ENCODE measurements at regions not wholly inside any gene's neighbourhood (a gene's known extent, or its start where the extent isn't known, plus 50 kb on each side); places are given as distances from the start of the nearest gene placed in this dataset.

DNA sequence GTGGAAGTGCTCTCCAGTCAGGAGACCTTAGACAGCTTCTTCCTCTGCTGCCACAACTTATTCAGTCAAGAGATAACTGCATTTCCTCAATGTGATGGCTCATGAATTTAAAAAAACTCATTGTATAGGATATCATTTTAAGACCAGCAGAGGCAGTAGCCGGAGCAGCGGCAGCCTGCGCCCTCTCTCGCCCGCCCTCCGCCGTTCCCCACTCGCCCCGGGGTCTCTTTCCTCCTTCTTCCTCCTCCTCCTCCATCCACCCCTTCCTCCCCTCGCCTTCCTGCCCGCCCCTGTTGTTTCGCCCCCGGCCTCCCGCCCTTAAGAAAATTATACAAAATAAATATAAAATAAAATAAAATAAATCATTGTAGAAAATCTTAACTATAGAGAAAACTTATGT lies 687.6 kb downstream of the FLRT2 start:
- Histone ChIP-seq H3K4me1 (ENCODE audit: insufficient read depth) (peaks cover 21% of the 10 kb centered on the region), H3K27ac (ENCODE audit: low read depth) (no peak overlapping the region), H3F3A (replicated peaks; ENCODE audit: low read depth) (no peaks in the 10 kb centered on the region), H3K4me3 (no peak overlapping the region), H3K4me2 (no peak overlapping the region), H2AFZ (no peak overlapping the region), H3K79me2 (replicated peaks; ENCODE audit: insufficient read depth) (no peaks in the 10 kb centered on the region), H3K27me3 (ENCODE audit: insufficient read depth) (no peaks in the 10 kb centered on the region), H3K36me3 (ENCODE audit: insufficient read depth) (no peaks in the 10 kb centered on the region), H3K9me2 (ENCODE audit: insufficient read depth) (no peaks in the 10 kb centered on the region), H4K20me1 (replicated peaks; ENCODE audit: insufficient read depth) (no peaks in the 10 kb centered on the region)
- ATAC-seq (peak; percentile 85), DNase-seq (ENCODE audit: low spot score) (peak; percentile 49)
- peaks cover 17% of the 10 kb centered on the region for H3K4me1 Mint-ChIP-seq
- H3K4me3 Mint-ChIP-seq: no peak overlapping the region
- H3K36me3 Mint-ChIP-seq (ENCODE audit: low read depth): no peaks in the 10 kb centered on the region
- TF ChIP-seq ZNF331 (CRISPR knock-in tag; IDR thresholded peaks at IDR 0.05; ENCODE audit: low read depth): no peak
- TF ChIP-seq, protein P1, sequence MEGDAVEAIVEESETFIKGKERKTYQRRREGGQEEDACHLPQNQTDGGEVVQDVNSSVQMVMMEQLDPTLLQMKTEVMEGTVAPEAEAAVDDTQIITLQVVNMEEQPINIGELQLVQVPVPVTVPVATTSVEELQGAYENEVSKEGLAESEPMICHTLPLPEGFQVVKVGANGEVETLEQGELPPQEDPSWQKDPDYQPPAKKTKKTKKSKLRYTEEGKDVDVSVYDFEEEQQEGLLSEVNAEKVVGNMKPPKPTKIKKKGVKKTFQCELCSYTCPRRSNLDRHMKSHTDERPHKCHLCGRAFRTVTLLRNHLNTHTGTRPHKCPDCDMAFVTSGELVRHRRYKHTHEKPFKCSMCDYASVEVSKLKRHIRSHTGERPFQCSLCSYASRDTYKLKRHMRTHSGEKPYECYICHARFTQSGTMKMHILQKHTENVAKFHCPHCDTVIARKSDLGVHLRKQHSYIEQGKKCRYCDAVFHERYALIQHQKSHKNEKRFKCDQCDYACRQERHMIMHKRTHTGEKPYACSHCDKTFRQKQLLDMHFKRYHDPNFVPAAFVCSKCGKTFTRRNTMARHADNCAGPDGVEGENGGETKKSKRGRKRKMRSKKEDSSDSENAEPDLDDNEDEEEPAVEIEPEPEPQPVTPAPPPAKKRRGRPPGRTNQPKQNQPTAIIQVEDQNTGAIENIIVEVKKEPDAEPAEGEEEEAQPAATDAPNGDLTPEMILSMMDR (conservative IDR thresholded peaks at IDR 0.05; ENCODE audit: low read depth in 2 of 2): peak; percentile 21 to 43; a peak in 3 of 4 replicates
- H3K9me3 Mint-ChIP-seq: no peaks in the 10 kb centered on the region
- H3K27ac Mint-ChIP-seq: no peak overlapping the region
- peaks cover 1% of the 10 kb centered on the region for H3K27me3 Mint-ChIP-seq (ENCODE audit: insufficient read depth, low read depth, poor library complexity)

- H3K27ac Mint-ChIP-seq: no peak overlapping the region; the same call in 1 of the 2 replicates
- Histone ChIP-seq H3K4me1 (ENCODE audit: insufficient read depth) (no peaks in the 10 kb centered on the region), H3K27ac (ENCODE audit: low read depth) (no peak overlapping the region), H4K20me1 (replicated peaks; ENCODE audit: insufficient read depth) (no peaks in the 10 kb centered on the region), H3K9me2 (ENCODE audit: insufficient read depth) (no peaks in the 10 kb centered on the region), H3F3A (replicated peaks; ENCODE audit: low read depth) (no peaks in the 10 kb centered on the region), H3K4me2 (no peak overlapping the region), H3K36me3 (ENCODE audit: insufficient read depth) (no peaks in the 10 kb centered on the region), H3K27me3 (ENCODE audit: insufficient read depth) (no peaks in the 10 kb centered on the region), H3K4me3 (no peak overlapping the region), H3K79me2 (replicated peaks; ENCODE audit: insufficient read depth) (no peaks in the 10 kb centered on the region), H2AFZ (no peak overlapping the region)
- peaks cover 8% of the 10 kb centered on the region; the same call in 2 of the 3 replicates for H3K9me3 Mint-ChIP-seq
- ATAC-seq (no peak), DNase-seq (ENCODE audit: low spot score) (no peak)
- no peak overlapping the region for H3K4me3 Mint-ChIP-seq
- H3K27me3 Mint-ChIP-seq (ENCODE audit: insufficient read depth, low read depth, poor library complexity): peaks cover 2% of the 10 kb centered on the region
- no peaks in the 10 kb centered on the region for H3K36me3 Mint-ChIP-seq (ENCODE audit: low read depth)
- no peaks in the 10 kb centered on the region for H3K4me1 Mint-ChIP-seq
- TF ChIP-seq REST (IDR thresholded peaks at IDR 0.05; ENCODE audit: unreplicated experiment) (no peak), CREB1 (CRISPR knock-in tag; IDR thresholded peaks at IDR 0.05; ENCODE audit: low read depth) (no peak), ZNF331 (CRISPR knock-in tag; IDR thresholded peaks at IDR 0.05; ENCODE audit: low read depth) (no peak), ETS1 (IDR thresholded peaks at IDR 0.05) (no peak)
- TF ChIP-seq, protein P1 (conservative IDR thresholded peaks at IDR 0.05; ENCODE audit: low read depth in 2 of 2): no peak
Observed at GRCh38 chr14:86203843-86204242, 673.9 kb downstream of the FLRT2 start.

Data from GM23338 (cell line).